HG03060 (cell line): ENCODE measurements at regions not wholly inside any gene's neighbourhood (a gene's known extent, or its start where the extent isn't known, plus 50 kb on each side); places are given as distances from the start of the nearest gene placed in this dataset.

ENCODE experiments used
- ATAC-seq: cut with Tn5 transposase; IDR thresholded peaks from one replicate; pipeline ENCODE4 v1.9.1; 2021; ENCODE audit warnings: low read depth, moderate number of reproducible peaks; ENCODE audit not compliant: unreplicated experiment

GRCh38 chr5:28548856-28549255 is 1510.5 kb upstream of the CDH9 start:
- no peak for ATAC-seq

GRCh38 chr5:28544501-28544900 is 1506.1 kb upstream of the CDH9 start:
- no peak for ATAC-seq

- ATAC-seq: no peak
These were observed 1505.2 kb upstream of the CDH9 start for GRCh38 chr5:28543473-28544098.

- no peak for ATAC-seq
These were observed 1504.6 kb upstream of the CDH9 start for GRCh38 chr5:28542987-28543386.

- no peak for ATAC-seq
These were observed 1485.7 kb upstream of the CDH9 start for GRCh38 chr5:28523888-28524635.

- ATAC-seq: no peak
These were observed 1485.0 kb upstream of the CDH9 start for GRCh38 chr5:28523416-28523815.

- ATAC-seq: no peak
These were observed 1479.3 kb upstream of the CDH9 start for GRCh38 chr5:28517691-28518090.

GRCh38 chr5:28516722-28517121 is 1478.3 kb upstream of the CDH9 start:
- ATAC-seq: no peak

GRCh38 chr5:28512648-28513047 is 1474.3 kb upstream of the CDH9 start:
- no peak for ATAC-seq

GRCh38 chr5:28505121-28505520 is 1466.7 kb upstream of the CDH9 start:
- no peak for ATAC-seq

GRCh38 chr5:28500511-28500910 is 1462.1 kb upstream of the CDH9 start:
- no peak for ATAC-seq

- ATAC-seq: no peak
These were observed 1461.4 kb upstream of the CDH9 start for GRCh38 chr5:28499766-28500290.

- no peak for ATAC-seq
These were observed 1457.5 kb upstream of the CDH9 start for GRCh38 chr5:28495876-28496275.

GRCh38 chr5:28493456-28493855 is 1455.1 kb upstream of the CDH9 start:
- ATAC-seq: no peak

- no peak for ATAC-seq
These were observed 1450.4 kb upstream of the CDH9 start for GRCh38 chr5:28488752-28489151.

GRCh38 chr5:28483327-28484025 is 1445.1 kb upstream of the CDH9 start:
- ATAC-seq: no peak

- ATAC-seq: no peak
These were observed 1435.2 kb upstream of the CDH9 start for GRCh38 chr5:28473531-28474107.

GRCh38 chr5:28468166-28468565 is 1429.8 kb upstream of the CDH9 start:
- ATAC-seq: no peak

- ATAC-seq: no peak
These were observed 1425.3 kb upstream of the CDH9 start for GRCh38 chr5:28463728-28464127.

- no peak for ATAC-seq
These were observed 1413.1 kb upstream of the CDH9 start for GRCh38 chr5:28451483-28451882.

GRCh38 chr5:28450997-28451396 is 1412.6 kb upstream of the CDH9 start:
- ATAC-seq: no peak
